ENCODE measurements at regions not wholly inside any gene's neighbourhood (a gene's known extent, or its start where the extent isn't known, plus 50 kb on each side); places are given as distances from the start of the nearest gene placed in this dataset.

GRCh38 chr17:52666264-52666663 is 507.8 kb upstream of the CA10 start:
- intact Hi-C loops (cut with DNase I), result no loop called here
- Histone ChIP-seq H3K4me3 (no peak overlapping the region), H3K9me3 (no peaks in the 10 kb centered on the region), H3K27ac (no peak overlapping the region), H3K4me1 (no peaks in the 10 kb centered on the region), H3K36me3 (no peaks in the 10 kb centered on the region), H3K27me3 (no peaks in the 10 kb centered on the region)
- DNase-seq, result no peak
- 33 to 40% methylated on average over 1 of the region's 1 CpG for WGBS, 2 donors
- TF ChIP-seq CTCF (IDR thresholded peaks at IDR 0.05), result no peak
- TF ChIP-seq POLR2A (IDR thresholded peaks at IDR 0.05), result no peak

GRCh38 chr17:52660692-52661091 is 502.2 kb upstream of the CA10 start:
- no peaks in the 10 kb centered on the region for H3K36me3 ChIP-seq
- no peak overlapping the region for H3K4me3 ChIP-seq
- H3K27ac ChIP-seq, result no peak overlapping the region
- no peaks in the 10 kb centered on the region for H3K4me1 ChIP-seq
- H3K27me3 ChIP-seq, result no peaks in the 10 kb centered on the region
- no peak for DNase-seq
- no peaks in the 10 kb centered on the region for H3K9me3 ChIP-seq
- intact Hi-C loops (cut with DNase I), result no loop called here
- TF ChIP-seq CTCF (IDR thresholded peaks at IDR 0.05), result no peak
- no peak for TF ChIP-seq POLR2A (IDR thresholded peaks at IDR 0.05)
- 74 to 93% methylated on average over 2 of the region's 2 CpGs for WGBS, 2 donors

- Histone ChIP-seq H3K36me3 (no peaks in the 10 kb centered on the region), H3K9me3 (no peaks in the 10 kb centered on the region), H3K27me3 (no peaks in the 10 kb centered on the region), H3K4me1 (no peaks in the 10 kb centered on the region), H3K27ac (no peak overlapping the region), H3K4me3 (no peak overlapping the region)
- WGBS, 2 donors, result 53 to 56% methylated on average over 1 of the region's 1 CpG
- intact Hi-C loops (cut with DNase I), result no loop called here
- no peak for TF ChIP-seq CTCF (IDR thresholded peaks at IDR 0.05)
- no peak for TF ChIP-seq POLR2A (IDR thresholded peaks at IDR 0.05)
- DNase-seq, result no peak
These were observed 494.5 kb upstream of the CA10 start for GRCh38 chr17:52653014-52653413.

GRCh38 chr17:52648995-52649394 is 490.5 kb upstream of the CA10 start:
- no peaks in the 10 kb centered on the region for H3K27me3 ChIP-seq
- H3K9me3 ChIP-seq, result no peaks in the 10 kb centered on the region
- H3K4me1 ChIP-seq, result no peaks in the 10 kb centered on the region
- TF ChIP-seq CTCF (IDR thresholded peaks at IDR 0.05) (no peak), POLR2A (IDR thresholded peaks at IDR 0.05) (no peak)
- intact Hi-C loops (cut with DNase I), result no loop called here
- no peak overlapping the region for H3K4me3 ChIP-seq
- DNase-seq, result no peak
- H3K27ac ChIP-seq, result no peak overlapping the region
- no peaks in the 10 kb centered on the region for H3K36me3 ChIP-seq
- WGBS, 2 donors, result 13 to 21% methylated on average over 3 of the region's 3 CpGs

- WGBS, 2 donors, result 50 to 53% methylated on average over 1 of the region's 1 CpG
- no peak for DNase-seq
- no peak for TF ChIP-seq CTCF (IDR thresholded peaks at IDR 0.05)
- no peak for TF ChIP-seq POLR2A (IDR thresholded peaks at IDR 0.05)
These were observed 488.9 kb upstream of the CA10 start for GRCh38 chr17:52647411-52647810.

More at GRCh38 chr17:52647411-52647810, 488.9 kb upstream of the CA10 start:
- Histone ChIP-seq H3K4me3 (no peak overlapping the region), H3K4me1 (no peaks in the 10 kb centered on the region), H3K27ac (no peak overlapping the region), H3K9me3 (no peaks in the 10 kb centered on the region), H3K27me3 (no peaks in the 10 kb centered on the region), H3K36me3 (no peaks in the 10 kb centered on the region)
- intact Hi-C loops (cut with DNase I), result no loop called here

Measured in esophagus squamous epithelium (tissue), 5 donors.